VCaP (cell line): ENCODE measurements at regions not wholly inside any gene's neighbourhood (a gene's known extent, or its start where the extent isn't known, plus 50 kb on each side); places are given as distances from the start of the nearest gene placed in this dataset.

ENCODE experiments used
- H3K27ac ChIP-seq: fragments of 450-650 bp; 2 replicates; pipeline ENCODE4 v1.5.1; 2017
- CTCF ChIP-seq: fragments of 450-650 bp; conservative IDR thresholded peaks from 2 replicates; pipeline ENCODE4 v1.5.1; 2017; ENCODE audit warnings: mild to moderate bottlenecking, moderate library complexity

GRCh38 chr2:57614988-57615387 is 431.6 kb upstream of the VRK2 start:
- TF ChIP-seq CTCF: no peak
- no peak overlapping the region for H3K27ac ChIP-seq

- H3K27ac ChIP-seq: no peak overlapping the region
- TF ChIP-seq CTCF: no peak
Measured at GRCh38 chr2:57615855-57616556, 430.6 kb upstream of the VRK2 start.

- no peak for TF ChIP-seq CTCF
- no peak overlapping the region for H3K27ac ChIP-seq
Measured at GRCh38 chr2:57617318-57617717, 429.3 kb upstream of the VRK2 start.

- TF ChIP-seq CTCF: no peak
- no peak overlapping the region for H3K27ac ChIP-seq
Measured at GRCh38 chr2:57621122-57621663, 425.4 kb upstream of the VRK2 start.

GRCh38 chr2:57622009-57622408 is 424.6 kb upstream of the VRK2 start:
- no peak overlapping the region for H3K27ac ChIP-seq

GRCh38 chr2:57656198-57656597 is 390.4 kb upstream of the VRK2 start:
- no peak overlapping the region for H3K27ac ChIP-seq
- no peak for TF ChIP-seq CTCF

More at GRCh38 chr2:57622009-57622408, 424.6 kb upstream of the VRK2 start:
- TF ChIP-seq CTCF: no peak

- H3K27ac ChIP-seq: no peak overlapping the region
- no peak for TF ChIP-seq CTCF
Measured at GRCh38 chr2:57669570-57669969, 377.0 kb upstream of the VRK2 start.
